Nephron progenitor cell (in vitro differentiated cells): ENCODE measurements at regions not wholly inside any gene's neighbourhood (a gene's known extent, or its start where the extent isn't known, plus 50 kb on each side); places are given as distances from the start of the nearest gene placed in this dataset.

Source experiments
- DNase-seq: peaks from one replicate; pipeline ENCODE4 v3.0.0; 2021
- H3K27ac Mint-ChIP-seq: 2 replicates; pipeline ENCODE4 v1.8.0; 2021; ENCODE audit warnings: mild to moderate bottlenecking, moderate library complexity, mixed read lengths
- H3K27me3 Mint-ChIP-seq: 2 replicates; pipeline ENCODE4 v1.8.0; 2021; ENCODE audit warnings: mild to moderate bottlenecking, low read depth, mixed read lengths; ENCODE audit not compliant: poor library complexity
- H3K36me3 Mint-ChIP-seq: 2 replicates; pipeline ENCODE4 v1.8.0; 2021; ENCODE audit warnings: low read depth, mixed read lengths
- H3K4me1 Mint-ChIP-seq: 2 replicates; pipeline ENCODE4 v1.8.0; 2021; ENCODE audit warnings: mixed read lengths
- H3K4me3 Mint-ChIP-seq: 2 replicates; pipeline ENCODE4 v1.8.0; 2021; ENCODE audit warnings: mild to moderate bottlenecking, moderate library complexity, mixed read lengths
- H3K9me3 Mint-ChIP-seq: 2 replicates; pipeline ENCODE4 v1.8.0; 2021; ENCODE audit warnings: mild to moderate bottlenecking, moderate library complexity, mixed read lengths
- CTCF ChIP-seq: fragments of 200-600 bp; sonication (generic); IDR thresholded peaks from 2 replicates; pipeline ENCODE4 v1.5.0; 2021; ENCODE audit warnings: antibody characterized with exemption

- H3K4me3 Mint-ChIP-seq = no peak overlapping the region
- TF ChIP-seq CTCF = no peak
- H3K9me3 Mint-ChIP-seq = no peaks in the 10 kb centered on the region
- H3K4me1 Mint-ChIP-seq = peaks cover 3% of the 10 kb centered on the region
- H3K27ac Mint-ChIP-seq = no peak overlapping the region
- H3K36me3 Mint-ChIP-seq = no peaks in the 10 kb centered on the region
- DNase-seq = no peak
- H3K27me3 Mint-ChIP-seq = no peaks in the 10 kb centered on the region
These were observed 1026.7 kb upstream of the TENM3 start for GRCh38 chr4:181216501-181216900.

GRCh38 chr4:181219783-181220416 is 1023.3 kb upstream of the TENM3 start:
- no peak for DNase-seq
- Mint-ChIP-seq H3K36me3 (no peaks in the 10 kb centered on the region), H3K27ac (peak overlapping the region; percentile 37), H3K4me3 (no peak overlapping the region), H3K27me3 (no peaks in the 10 kb centered on the region), H3K9me3 (no peaks in the 10 kb centered on the region), H3K4me1 (no peaks in the 10 kb centered on the region)
- TF ChIP-seq CTCF = no peak

- Mint-ChIP-seq H3K9me3 (no peaks in the 10 kb centered on the region), H3K27me3 (no peaks in the 10 kb centered on the region), H3K4me1 (peaks cover 19% of the 10 kb centered on the region), H3K27ac (no peak overlapping the region), H3K36me3 (no peaks in the 10 kb centered on the region), H3K4me3 (no peak overlapping the region)
- DNase-seq = no peak
- TF ChIP-seq CTCF = no peak
These were observed 1018.4 kb upstream of the TENM3 start for GRCh38 chr4:181224852-181225251.

- DNase-seq = no peak
- no peaks in the 10 kb centered on the region for H3K9me3 Mint-ChIP-seq
- no peaks in the 10 kb centered on the region for H3K36me3 Mint-ChIP-seq
- H3K4me3 Mint-ChIP-seq = no peak overlapping the region
- no peaks in the 10 kb centered on the region for H3K27me3 Mint-ChIP-seq
- no peak overlapping the region for H3K27ac Mint-ChIP-seq
- TF ChIP-seq CTCF = no peak
- H3K4me1 Mint-ChIP-seq = peaks cover 19% of the 10 kb centered on the region
These were observed 1017.5 kb upstream of the TENM3 start for GRCh38 chr4:181225616-181226261.

GRCh38 chr4:181234951-181235680 is 1008.1 kb upstream of the TENM3 start:
- no peak for TF ChIP-seq CTCF
- no peak overlapping the region for H3K4me3 Mint-ChIP-seq
- no peaks in the 10 kb centered on the region for H3K36me3 Mint-ChIP-seq
- H3K9me3 Mint-ChIP-seq = no peaks in the 10 kb centered on the region
- H3K4me1 Mint-ChIP-seq = peaks cover 31% of the 10 kb centered on the region
- peak overlapping the region; percentile 77 for H3K27ac Mint-ChIP-seq
- no peaks in the 10 kb centered on the region for H3K27me3 Mint-ChIP-seq
- DNase-seq = no peak
